ENCODE measurements at regions not wholly inside any gene's neighbourhood (a gene's known extent, or its start where the extent isn't known, plus 50 kb on each side); places are given as distances from the start of the nearest gene placed in this dataset.

GRCh38 chr4:104418286-104418685 lies 76.4 kb downstream of the CXXC4 start:
- DNase-seq = no peak

- DNase-seq = no peak
Measured at GRCh38 chr4:104417357-104417882, 77.3 kb downstream of the CXXC4 start.

GRCh38 chr4:104416725-104417356 lies 77.9 kb downstream of the CXXC4 start:
- no peak for DNase-seq

GRCh38 chr4:104413487-104413886 lies 81.2 kb downstream of the CXXC4 start:
- DNase-seq = no peak

GRCh38 chr4:104412344-104412743 lies 82.3 kb downstream of the CXXC4 start:
- DNase-seq = no peak

- DNase-seq = no peak
Measured at GRCh38 chr4:104411502-104411901, 83.2 kb downstream of the CXXC4 start.

GRCh38 chr4:104408878-104409277 lies 85.8 kb downstream of the CXXC4 start:
- DNase-seq = no peak

GRCh38 chr4:104404361-104404760 lies 90.3 kb downstream of the CXXC4 start:
- no peak for DNase-seq

GRCh38 chr4:104395168-104395614 lies 99.5 kb downstream of the CXXC4 start:
- DNase-seq = no peak

GRCh38 chr4:104394406-104395167 lies 100.1 kb downstream of the CXXC4 start:
- DNase-seq = no peak

- DNase-seq = no peak
Measured at GRCh38 chr4:104393655-104394324, 100.9 kb downstream of the CXXC4 start.

GRCh38 chr4:104385713-104386112 lies 109.0 kb downstream of the CXXC4 start:
- no peak for DNase-seq

GRCh38 chr4:104382961-104383360 lies 111.7 kb downstream of the CXXC4 start:
- no peak for DNase-seq

- no peak for DNase-seq
Measured at GRCh38 chr4:104381729-104382128, 113.0 kb downstream of the CXXC4 start.

- DNase-seq = no peak
Measured at GRCh38 chr4:104365618-104366017, 129.1 kb downstream of the CXXC4 start.

- no peak for DNase-seq
Measured at GRCh38 chr4:104353481-104353880, 141.2 kb downstream of the CXXC4 start.

GRCh38 chr4:104352211-104352610 lies 142.5 kb downstream of the CXXC4 start:
- DNase-seq = no peak

GRCh38 chr4:104351706-104352105 lies 143.0 kb downstream of the CXXC4 start:
- no peak for DNase-seq

GRCh38 chr4:104345598-104346242 lies 149.0 kb downstream of the CXXC4 start:
- no peak for DNase-seq

- no peak for DNase-seq
Measured at GRCh38 chr4:104344342-104344980, 150.2 kb downstream of the CXXC4 start.

- DNase-seq = no peak
Measured at GRCh38 chr4:104334410-104334809, 160.3 kb downstream of the CXXC4 start.

- DNase-seq = no peak
Measured at GRCh38 chr4:104330125-104330905, 164.4 kb downstream of the CXXC4 start.
